Nephron progenitor cell (in vitro differentiated cells): ENCODE measurements at regions not wholly inside any gene's neighbourhood (a gene's known extent, or its start where the extent isn't known, plus 50 kb on each side); places are given as distances from the start of the nearest gene placed in this dataset.
"Not testable (repeated sequence)": the region's sequence is repeated elsewhere in the genome, so short reads cannot be mapped to it uniquely, and the experiment has no call there.

ENCODE experiments used
- DNase-seq: peaks from one replicate; pipeline ENCODE4 v3.0.0; 2021
- H3K27ac Mint-ChIP-seq: 2 replicates; pipeline ENCODE4 v1.8.0; 2021; ENCODE audit warnings: mild to moderate bottlenecking, moderate library complexity, mixed read lengths
- H3K27me3 Mint-ChIP-seq: 2 replicates; pipeline ENCODE4 v1.8.0; 2021; ENCODE audit warnings: mild to moderate bottlenecking, low read depth, mixed read lengths; ENCODE audit not compliant: poor library complexity
- H3K36me3 Mint-ChIP-seq: 2 replicates; pipeline ENCODE4 v1.8.0; 2021; ENCODE audit warnings: low read depth, mixed read lengths
- H3K4me1 Mint-ChIP-seq: 2 replicates; pipeline ENCODE4 v1.8.0; 2021; ENCODE audit warnings: mixed read lengths
- H3K4me3 Mint-ChIP-seq: 2 replicates; pipeline ENCODE4 v1.8.0; 2021; ENCODE audit warnings: mild to moderate bottlenecking, moderate library complexity, mixed read lengths
- H3K9me3 Mint-ChIP-seq: 2 replicates; pipeline ENCODE4 v1.8.0; 2021; ENCODE audit warnings: mild to moderate bottlenecking, moderate library complexity, mixed read lengths
- TF ChIP-seq, protein P1 (sequence below): fragments of 200-600 bp; sonication (generic); IDR thresholded peaks from 2 replicates; pipeline ENCODE4 v1.5.0; 2021; ENCODE audit warnings: antibody characterized with exemption

DNA sequence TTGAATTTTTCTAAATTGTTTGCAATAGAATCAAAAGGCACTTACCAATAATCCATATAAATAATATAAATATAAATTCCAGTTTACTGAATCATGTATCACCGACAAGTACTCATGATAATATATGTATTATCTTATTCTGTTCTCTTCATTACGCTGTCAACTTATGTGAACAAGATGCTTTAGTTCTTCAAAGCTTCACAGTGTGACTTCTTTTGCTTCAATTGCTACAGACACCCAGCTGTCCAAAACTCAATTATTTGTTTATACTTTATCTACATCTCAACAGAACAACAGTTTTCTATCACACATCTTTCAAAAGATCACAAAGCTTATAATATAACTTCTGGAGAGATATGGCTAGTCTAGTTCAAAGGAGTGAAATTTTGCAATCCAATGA, 1499.9 kb upstream of the PCDH10 start:
- no peak for DNase-seq
- Mint-ChIP-seq H3K4me1 (no peaks in the 10 kb centered on the region), H3K36me3 (no peaks in the 10 kb centered on the region), H3K9me3 (no peaks in the 10 kb centered on the region), H3K4me3 (no peak overlapping the region), H3K27me3 (no peaks in the 10 kb centered on the region), H3K27ac (no peak overlapping the region)
- TF ChIP-seq, protein P1, sequence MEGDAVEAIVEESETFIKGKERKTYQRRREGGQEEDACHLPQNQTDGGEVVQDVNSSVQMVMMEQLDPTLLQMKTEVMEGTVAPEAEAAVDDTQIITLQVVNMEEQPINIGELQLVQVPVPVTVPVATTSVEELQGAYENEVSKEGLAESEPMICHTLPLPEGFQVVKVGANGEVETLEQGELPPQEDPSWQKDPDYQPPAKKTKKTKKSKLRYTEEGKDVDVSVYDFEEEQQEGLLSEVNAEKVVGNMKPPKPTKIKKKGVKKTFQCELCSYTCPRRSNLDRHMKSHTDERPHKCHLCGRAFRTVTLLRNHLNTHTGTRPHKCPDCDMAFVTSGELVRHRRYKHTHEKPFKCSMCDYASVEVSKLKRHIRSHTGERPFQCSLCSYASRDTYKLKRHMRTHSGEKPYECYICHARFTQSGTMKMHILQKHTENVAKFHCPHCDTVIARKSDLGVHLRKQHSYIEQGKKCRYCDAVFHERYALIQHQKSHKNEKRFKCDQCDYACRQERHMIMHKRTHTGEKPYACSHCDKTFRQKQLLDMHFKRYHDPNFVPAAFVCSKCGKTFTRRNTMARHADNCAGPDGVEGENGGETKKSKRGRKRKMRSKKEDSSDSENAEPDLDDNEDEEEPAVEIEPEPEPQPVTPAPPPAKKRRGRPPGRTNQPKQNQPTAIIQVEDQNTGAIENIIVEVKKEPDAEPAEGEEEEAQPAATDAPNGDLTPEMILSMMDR: no peak

DNA sequence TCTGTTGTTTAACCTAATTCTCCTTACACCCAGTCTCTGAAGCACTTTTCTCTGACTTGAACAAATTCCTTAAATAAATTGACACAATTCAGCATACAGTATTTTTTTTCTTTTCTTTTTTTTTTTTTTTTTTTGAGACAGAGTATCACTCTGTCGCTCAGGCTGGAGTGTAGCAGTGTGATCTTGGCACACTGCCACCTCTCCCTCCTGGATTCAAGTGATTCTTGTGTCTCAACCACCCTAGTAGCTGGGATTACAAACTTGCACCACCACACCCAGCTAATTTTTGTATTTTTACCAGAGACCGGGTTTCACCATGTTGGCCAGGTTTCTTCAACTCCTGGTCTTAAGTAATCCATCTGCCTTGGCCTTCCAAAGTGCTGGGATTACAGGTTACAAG, 1498.1 kb upstream of the PCDH10 start:
- no peaks in the 10 kb centered on the region for H3K36me3 Mint-ChIP-seq
- H3K27me3 Mint-ChIP-seq: no peaks in the 10 kb centered on the region
- no peaks in the 10 kb centered on the region for H3K4me1 Mint-ChIP-seq
- no peak overlapping the region for H3K27ac Mint-ChIP-seq
- DNase-seq: no peak
- TF ChIP-seq, protein P1: no peak
- H3K4me3 Mint-ChIP-seq: no peak overlapping the region
- no peaks in the 10 kb centered on the region for H3K9me3 Mint-ChIP-seq

DNA sequence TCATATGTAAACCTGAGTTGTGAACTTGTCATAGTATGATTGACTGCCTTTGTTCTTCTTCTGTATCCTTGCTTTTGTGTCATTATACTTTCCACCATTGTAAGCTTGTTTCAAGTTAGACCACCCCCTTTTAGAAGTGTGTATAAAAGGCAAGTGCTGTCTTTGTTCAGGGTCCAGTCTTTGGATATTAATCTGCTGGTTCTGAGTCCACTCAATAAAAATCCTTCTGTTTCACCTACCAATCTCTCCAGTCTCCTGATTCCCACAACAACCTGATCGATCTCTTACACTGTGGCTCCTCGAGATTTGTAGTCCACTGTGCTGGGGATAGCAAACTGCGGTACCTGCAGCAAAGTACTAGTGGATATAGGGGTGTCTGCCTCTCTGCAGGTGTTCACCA, 1465.8 kb upstream of the PCDH10 start:
- H3K27ac Mint-ChIP-seq, H3K27me3 Mint-ChIP-seq, H3K4me3 Mint-ChIP-seq, DNase-seq, H3K4me1 Mint-ChIP-seq, H3K36me3 Mint-ChIP-seq: not testable (repeated sequence)
- peaks cover 30% of the 10 kb centered on the region for H3K9me3 Mint-ChIP-seq

DNA sequence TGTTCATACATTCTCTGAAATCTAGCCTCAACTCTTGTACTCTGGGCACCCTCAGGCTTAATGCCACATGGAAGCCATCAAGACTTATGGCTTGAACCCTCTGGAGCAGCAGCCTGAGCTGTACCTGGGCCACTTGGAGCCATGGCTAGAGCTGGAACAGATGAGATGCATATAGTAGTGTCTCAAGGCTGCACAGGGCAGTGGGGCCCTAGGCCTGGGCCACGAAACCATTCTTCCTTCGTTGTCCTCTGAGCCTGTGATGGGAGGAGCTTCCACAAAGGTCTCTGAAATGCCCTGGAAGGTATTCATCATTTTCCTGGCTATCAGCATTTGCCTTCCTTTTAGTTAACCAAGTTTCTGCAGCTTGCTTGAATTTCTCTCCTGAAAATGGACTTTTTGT, 1427.2 kb upstream of the PCDH10 start:
- Mint-ChIP-seq H3K4me3 (no peak overlapping the region), H3K9me3 (peaks cover 12% of the 10 kb centered on the region)

DNA sequence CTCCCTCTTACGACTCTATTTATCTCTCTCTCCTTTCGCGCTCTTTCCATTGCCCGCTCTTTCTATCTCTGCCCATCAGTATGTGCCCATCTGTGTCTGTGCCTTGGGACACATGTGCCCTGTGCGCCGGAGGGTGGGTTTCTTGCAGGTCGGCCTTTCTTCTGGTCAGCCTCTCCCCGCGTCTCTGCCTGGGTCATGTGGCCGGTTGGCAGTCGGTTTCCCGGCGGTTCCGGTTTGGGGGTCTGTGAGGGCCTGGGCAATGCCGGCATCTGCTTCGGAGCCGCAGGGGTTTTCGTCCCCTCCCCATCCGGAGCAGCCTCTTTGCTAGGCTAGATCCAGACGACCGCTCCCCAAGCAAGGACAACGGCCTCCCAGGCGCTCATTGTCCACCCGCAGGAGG, 1426.0 kb upstream of the PCDH10 start:
- H3K36me3 Mint-ChIP-seq, H3K4me3 Mint-ChIP-seq, H3K4me1 Mint-ChIP-seq, H3K27me3 Mint-ChIP-seq, DNase-seq: not testable (repeated sequence)
- H3K27ac Mint-ChIP-seq: peak overlapping the region; percentile 8
- peaks cover 18% of the 10 kb centered on the region for H3K9me3 Mint-ChIP-seq

More for the DNA sequence above, 1427.2 kb upstream of the PCDH10 start:
- H3K4me1 Mint-ChIP-seq: no peaks in the 10 kb centered on the region
- H3K27ac Mint-ChIP-seq: no peak overlapping the region
- no peaks in the 10 kb centered on the region for H3K36me3 Mint-ChIP-seq
- no peak for DNase-seq
- TF ChIP-seq, protein P1: no peak
- no peaks in the 10 kb centered on the region for H3K27me3 Mint-ChIP-seq

DNA sequence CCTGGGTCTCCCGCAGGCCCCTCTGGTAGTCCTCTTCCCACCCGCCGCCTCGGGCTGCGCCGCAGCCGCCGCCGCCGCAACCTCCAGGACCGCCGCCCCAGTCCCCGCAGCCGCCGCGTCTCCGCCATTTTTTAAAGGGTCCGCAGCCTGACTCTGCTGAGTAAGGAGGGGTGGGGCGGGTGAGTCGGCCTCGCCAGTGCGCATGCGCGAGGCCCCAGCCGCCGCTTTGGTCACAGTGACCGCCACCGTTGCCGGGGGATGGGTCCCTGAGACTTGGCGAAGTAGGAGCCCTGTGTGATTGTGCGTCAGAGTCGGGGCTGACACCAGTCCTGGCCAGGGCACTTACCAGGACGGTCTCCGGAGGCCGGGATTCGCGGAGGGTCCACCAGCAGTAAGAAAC, 1424.2 kb upstream of the PCDH10 start:
- not testable (repeated sequence) for H3K36me3 Mint-ChIP-seq, H3K27me3 Mint-ChIP-seq, H3K4me1 Mint-ChIP-seq, H3K27ac Mint-ChIP-seq, H3K4me3 Mint-ChIP-seq
- H3K9me3 Mint-ChIP-seq: peaks cover 25% of the 10 kb centered on the region
- DNase-seq: peak; percentile 35

DNA sequence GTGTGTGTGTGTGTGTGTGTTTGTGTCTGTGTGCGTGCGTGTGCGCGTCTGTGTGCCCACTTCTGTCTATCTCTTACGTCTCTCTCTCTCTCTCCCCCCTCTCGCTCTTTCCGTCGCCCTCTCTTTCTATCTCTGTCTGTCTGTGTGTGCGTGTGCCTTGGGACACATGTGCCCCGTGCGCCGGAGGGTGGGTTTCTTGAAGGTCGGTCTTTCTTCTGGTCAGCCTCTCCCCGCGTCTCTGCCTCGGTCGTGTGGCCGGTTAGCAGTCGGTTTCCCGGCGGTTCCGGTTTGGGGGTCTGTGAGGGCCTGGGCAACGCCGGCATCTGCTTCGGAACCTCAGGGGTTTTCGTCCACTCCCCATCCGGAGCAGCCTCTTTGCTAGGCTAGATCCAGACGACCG, 1423.6 kb upstream of the PCDH10 start:
- H3K9me3 Mint-ChIP-seq: peaks cover 31% of the 10 kb centered on the region
- not testable (repeated sequence) for H3K4me1 Mint-ChIP-seq, H3K27me3 Mint-ChIP-seq, H3K4me3 Mint-ChIP-seq, H3K27ac Mint-ChIP-seq, DNase-seq, H3K36me3 Mint-ChIP-seq

DNA sequence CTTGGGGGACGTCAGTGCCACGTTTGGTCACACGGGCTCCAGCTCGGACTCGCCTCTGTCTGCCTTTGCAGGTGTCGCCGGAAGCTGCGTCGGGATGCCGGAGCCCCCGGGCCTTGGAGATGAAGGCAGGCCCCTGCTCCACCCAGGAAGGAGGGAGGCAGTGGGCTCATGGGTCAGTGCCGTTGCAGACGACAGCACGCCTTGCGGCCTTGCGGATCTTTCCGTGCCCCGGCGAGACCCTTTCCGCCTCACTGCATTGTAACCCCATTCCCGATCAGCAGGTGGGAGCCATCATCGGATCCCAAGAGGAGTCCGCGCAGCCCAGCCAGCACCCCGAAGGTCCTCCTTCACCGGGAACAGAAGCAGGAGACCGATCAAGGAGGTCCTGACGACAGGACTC, 1422.2 kb upstream of the PCDH10 start:
- not testable (repeated sequence) for H3K27me3 Mint-ChIP-seq, H3K4me3 Mint-ChIP-seq, H3K4me1 Mint-ChIP-seq, H3K27ac Mint-ChIP-seq, H3K36me3 Mint-ChIP-seq, DNase-seq
- H3K9me3 Mint-ChIP-seq: peaks cover 32% of the 10 kb centered on the region

DNA sequence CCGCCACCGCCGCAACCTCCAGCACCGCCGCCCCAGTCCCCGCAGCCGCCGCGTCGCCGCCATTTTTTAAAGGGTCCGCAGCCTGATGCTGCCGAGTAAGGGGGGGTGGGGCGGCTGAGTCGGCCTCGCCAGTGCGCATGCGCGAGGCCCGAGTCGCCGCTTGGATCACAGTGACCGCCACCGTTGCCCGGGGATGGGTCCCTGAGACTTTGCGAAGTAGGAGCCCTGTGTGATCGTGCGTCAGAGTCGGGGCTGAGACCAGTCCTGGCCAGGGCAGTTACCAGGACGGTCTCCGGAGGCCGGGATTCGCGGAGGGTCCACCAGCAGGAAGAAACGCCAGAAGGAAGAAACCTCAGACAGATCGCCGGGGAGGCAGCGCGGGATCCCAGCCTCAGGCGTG, 1421.7 kb upstream of the PCDH10 start:
- H3K4me1 Mint-ChIP-seq, H3K4me3 Mint-ChIP-seq, H3K27ac Mint-ChIP-seq, H3K27me3 Mint-ChIP-seq, H3K36me3 Mint-ChIP-seq, DNase-seq: not testable (repeated sequence)
- H3K9me3 Mint-ChIP-seq: peaks cover 32% of the 10 kb centered on the region

DNA sequence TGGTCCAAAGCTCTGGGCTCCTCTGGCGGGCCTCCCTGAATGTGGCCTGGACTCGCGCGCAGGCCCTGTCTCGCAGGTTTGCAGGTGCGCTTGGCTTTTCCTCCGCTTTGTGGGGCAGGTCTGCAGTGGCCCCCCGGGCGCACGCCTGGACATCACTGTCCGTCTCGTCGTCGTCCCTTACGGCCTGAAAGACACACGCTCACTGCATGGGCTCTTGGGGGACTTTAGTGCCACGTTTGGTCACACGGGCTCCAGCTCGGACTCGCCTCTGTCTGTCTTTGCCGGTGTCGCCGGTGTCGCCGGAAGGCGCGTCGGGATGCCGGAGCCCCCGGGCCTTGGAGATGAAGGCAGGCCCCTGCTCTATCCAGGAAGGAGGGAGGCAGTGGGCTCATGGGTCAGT, 1419.9 kb upstream of the PCDH10 start:
- H3K4me3 Mint-ChIP-seq, DNase-seq, H3K36me3 Mint-ChIP-seq, H3K27me3 Mint-ChIP-seq, H3K4me1 Mint-ChIP-seq, H3K27ac Mint-ChIP-seq: not testable (repeated sequence)
- H3K9me3 Mint-ChIP-seq: peaks cover 30% of the 10 kb centered on the region

DNA sequence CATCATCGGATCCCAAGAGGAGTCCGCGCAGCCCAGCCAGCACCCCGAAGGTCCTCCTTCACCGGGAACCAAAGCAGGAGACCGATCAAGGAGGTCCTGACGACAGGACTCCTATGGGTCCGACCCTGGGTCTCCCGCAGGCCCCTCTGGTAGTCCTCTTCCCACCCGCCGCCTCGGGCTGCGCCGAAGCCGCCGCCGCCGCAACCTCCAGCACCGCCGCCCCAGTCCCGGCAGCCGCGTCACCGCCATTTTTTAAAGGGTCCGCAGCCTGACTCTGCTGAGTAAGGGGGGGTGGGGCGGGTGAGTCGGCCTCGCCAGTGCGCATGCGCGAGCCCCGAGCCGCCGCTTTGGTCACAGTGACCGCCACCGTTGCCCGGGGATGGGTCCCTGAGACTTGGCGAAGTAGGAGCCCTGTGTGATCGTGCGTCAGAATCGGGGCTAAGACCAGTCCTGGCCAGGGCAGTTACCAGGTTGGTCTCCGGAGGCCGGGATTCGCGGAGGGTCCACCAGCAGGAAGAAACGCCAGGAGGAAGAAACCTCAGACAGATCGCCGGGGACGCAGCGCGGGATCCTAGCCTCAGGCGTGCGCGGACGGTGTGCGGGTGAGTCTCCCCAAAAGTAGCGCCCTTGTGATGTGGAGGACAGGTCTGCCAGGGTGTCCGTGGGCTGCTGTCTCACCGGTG, 1419.2 kb upstream of the PCDH10 start:
- H3K4me3 Mint-ChIP-seq, H3K27ac Mint-ChIP-seq, H3K36me3 Mint-ChIP-seq, H3K27me3 Mint-ChIP-seq, DNase-seq, H3K4me1 Mint-ChIP-seq: not testable (repeated sequence)
- H3K9me3 Mint-ChIP-seq: peaks cover 31% of the 10 kb centered on the region

DNA sequence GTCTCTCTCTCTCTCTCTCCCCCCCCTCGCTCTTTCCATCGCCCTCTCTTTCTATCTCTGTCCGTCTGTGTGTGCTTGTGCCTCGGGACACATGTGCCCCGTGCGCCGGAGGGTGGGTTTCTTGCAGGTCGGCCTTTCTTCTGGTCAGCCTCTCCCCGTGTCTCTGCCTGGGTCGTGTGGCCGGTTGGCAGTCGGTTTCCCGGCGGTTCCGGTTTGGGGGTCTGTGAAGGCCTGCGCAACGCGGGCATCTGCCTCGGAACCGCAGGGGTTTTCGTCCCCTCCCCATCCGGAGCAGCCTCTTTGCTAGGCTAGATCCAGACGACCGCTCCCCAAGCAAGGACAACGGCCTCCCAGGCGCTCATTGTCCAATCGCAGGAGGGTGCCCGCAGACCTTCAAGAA, 1418.5 kb upstream of the PCDH10 start:
- peaks cover 29% of the 10 kb centered on the region for H3K9me3 Mint-ChIP-seq
- not testable (repeated sequence) for H3K4me1 Mint-ChIP-seq, H3K4me3 Mint-ChIP-seq, H3K36me3 Mint-ChIP-seq, H3K27me3 Mint-ChIP-seq, DNase-seq, H3K27ac Mint-ChIP-seq
